ENCODE measurements at regions not wholly inside any gene's neighbourhood (a gene's known extent, or its start where the extent isn't known, plus 50 kb on each side); places are given as distances from the start of the nearest gene placed in this dataset.

DNA sequence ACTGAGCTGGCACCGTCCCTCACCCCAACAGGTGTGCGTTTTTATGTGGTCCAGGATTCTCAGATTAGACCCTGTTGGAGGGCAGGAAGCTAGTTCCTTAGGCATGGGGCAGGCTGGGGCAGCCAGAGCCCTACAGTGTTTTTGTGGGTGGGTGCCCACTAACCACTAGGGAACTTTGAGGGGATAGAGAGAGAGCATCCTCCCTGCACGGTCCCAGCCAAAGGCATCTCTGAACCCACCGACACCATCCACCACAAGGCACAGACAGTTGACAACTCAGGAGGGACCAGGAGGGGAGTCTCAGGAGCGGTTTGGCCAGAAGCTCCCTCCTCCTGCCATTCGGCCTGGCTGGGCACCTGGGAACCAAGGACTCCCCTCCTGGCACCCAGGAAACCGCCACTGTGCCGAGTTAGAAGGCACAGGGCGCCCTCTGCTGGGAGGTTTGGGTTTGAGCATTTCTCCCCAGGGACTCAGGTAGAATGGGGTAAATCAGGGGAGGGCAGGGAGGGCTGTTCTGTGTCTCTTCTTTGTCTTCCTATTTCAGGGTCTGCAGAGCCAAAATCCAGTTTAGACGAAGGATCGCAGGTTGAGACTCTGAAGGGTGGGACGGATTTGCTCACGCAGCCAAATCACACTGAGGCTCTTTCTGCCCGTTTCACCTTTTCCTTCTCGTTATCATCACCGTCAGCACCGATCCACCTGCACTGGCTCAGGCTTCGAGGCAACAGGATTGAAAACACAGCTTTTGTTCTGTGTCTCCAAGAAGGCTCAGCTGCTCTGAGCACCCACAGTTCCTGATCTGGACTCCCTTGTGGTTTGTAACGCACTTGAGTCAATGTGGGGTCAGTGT is 84.8 kb upstream of the COL13A1 start:
- DNase-seq, result peak; percentile 61

DNA sequence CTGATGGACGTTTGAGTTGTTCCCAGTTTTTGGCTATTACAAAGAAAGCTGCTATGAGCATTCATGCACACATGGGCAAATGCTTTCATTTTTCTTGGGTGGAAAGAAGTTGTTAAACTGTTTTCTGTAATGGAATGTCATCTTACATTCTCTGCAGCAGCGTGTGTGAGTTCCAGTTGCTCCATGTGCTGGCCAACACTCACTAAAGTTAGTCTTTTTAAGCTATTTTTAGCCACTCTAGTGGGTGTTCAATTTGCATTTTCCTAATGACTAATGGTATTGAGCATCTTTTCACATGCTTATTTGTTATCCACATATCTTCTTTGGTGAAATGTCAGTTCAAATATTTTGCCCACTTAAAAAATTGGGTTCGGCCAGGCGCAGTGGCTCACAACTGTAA is 82.8 kb upstream of the COL13A1 start:
- no peak for DNase-seq

GRCh38 chr10:69721690-69722310 is 79.9 kb upstream of the COL13A1 start:
- no peak for DNase-seq

DNA sequence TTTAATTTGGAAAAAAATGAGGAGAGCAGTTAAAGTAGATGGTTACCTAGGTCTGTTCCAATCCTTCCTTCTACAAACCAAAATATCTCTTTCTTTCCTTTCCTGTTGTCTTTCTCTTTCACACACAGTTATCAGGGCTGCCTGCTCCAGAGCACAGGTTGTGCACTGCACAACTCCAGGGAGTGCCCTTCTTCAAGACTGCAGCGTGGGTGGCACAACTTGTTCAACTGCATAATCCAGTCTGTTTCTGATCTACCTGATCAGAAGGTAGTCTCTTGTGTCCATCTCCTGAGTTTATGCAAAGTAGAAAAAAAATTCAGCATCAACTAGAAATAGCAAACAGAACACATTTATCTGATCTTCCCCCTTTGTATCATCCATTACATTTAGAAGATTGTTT is 78.1 kb upstream of the COL13A1 start:
- DNase-seq, result no peak

DNA sequence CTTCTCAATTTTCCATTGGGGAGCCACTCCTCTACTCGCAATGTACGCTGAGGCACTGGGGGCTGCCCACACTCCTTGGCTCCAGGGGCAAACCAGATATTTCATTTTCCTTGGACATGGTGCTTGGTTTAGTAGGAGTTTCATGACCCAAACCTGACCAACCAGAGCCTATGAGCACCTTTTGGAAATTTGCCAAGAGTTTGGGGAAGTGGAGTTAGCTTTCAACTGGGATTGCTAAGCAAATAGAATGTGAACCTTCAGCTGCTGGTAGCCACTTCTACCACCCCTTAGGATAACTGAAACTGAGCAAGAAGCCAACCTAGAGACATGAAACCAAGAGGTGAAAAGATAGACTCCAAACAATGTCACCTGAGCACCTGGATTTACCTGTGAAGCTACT is 74.9 kb upstream of the COL13A1 start:
- DNase-seq, result no peak

DNA sequence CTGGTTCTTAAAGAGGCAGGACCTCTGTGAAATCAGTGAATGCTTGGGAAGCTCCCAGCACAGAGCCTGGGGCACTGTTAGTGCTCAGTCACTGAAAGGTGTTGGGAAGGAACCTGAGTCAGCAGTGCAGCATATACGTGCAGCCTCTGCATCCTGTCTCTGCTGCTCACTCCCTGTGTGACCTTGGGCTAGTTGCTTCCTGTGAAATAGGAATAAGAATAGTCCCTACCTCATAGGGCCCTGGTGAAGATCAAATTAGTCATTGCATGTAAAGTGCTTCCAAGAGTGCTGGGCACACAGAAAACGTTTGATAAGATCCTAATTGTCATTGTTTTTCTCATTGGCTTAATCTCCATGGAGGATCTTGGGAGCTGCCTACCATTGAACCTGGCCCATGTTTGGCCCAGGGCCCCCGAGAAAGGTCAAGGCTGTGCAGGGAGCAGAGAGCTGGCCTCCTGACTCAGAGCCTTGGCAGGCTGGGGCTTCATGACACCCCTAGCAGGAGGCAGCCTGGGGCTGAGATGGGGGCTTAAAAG is 73.3 kb upstream of the COL13A1 start:
- no peak for DNase-seq

DNA sequence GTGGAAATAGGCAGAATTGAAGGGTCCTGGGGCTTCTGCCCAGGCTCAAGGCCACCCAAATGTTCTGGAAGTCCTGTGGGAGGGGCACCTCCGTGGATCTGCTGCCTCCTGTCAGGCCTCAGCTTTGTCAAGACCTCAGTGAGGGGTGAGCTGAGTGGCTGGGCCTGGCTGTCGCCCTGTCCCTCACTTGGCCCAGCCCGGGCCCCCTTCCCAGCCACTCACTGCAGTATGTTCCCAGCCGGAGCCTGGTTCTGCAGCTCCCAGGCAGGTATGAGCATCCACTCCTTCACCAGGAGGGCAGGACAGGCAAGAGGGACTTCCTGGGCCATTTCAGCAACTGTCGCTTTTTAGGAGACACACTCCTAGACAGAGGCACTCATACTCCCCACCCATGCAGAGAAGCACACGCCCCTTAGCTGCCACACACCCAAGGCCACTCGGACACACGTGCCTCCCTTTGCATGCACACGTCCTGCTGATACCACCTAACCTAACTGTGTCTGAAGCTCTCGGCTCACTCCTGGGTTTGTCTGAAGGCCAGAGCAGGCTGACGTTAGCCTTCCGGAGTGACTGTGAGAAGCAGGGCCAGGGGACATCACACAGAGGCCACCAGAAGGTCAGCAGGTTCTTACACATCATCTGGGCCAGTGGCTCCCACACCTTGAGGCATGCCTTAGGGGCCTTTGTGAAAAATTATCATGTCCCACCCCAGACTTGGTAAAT is 72.2 kb upstream of the COL13A1 start:
- no peak for DNase-seq

DNA sequence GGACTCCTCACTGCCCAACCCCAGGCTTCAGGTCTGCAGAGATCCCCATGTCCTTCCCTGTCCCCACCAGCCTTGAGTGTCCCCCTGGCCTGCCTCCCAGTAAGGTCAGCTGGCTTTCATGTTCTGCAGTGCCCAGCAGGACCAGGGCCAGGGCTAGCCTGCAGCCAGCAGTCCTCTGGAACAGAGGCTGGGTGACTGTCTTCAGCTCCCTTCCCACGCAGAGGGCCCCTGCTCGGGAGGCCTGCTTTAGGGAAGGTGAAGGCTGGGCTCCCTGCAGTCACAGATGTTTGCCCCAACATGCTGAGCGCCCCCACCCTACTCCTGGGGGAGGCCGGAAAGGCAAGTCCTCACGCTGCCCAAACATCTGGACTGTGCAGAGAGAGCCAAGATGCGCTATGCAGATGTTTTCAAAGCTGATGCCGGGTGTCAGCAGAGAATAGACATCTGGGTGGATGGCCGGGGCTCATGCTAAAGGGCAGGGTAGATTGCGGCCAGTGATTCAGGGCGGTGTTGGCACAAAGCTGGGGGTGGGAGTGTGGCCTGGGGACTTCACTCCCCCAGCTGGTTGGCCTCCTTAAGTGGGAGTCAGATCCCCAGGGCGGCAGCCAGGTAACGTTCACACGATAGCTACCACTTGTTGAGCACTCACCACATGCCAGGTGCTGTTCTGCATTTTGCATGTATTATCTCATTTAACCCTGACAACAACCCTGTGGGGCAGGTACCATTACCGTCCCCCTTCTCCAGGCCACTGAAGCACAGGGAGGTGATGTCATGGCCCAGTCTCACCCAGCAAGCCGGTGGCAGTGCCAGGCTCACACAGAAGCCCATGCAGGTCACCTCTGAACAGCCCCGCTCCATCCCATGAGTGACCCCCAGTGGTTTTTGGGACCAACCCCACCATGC is 71.2 kb upstream of the COL13A1 start:
- DNase-seq, result no peak

GRCh38 chr10:69731184-69731583 is 70.5 kb upstream of the COL13A1 start:
- no peak for DNase-seq

GRCh38 chr10:69731698-69732097 is 70.0 kb upstream of the COL13A1 start:
- no peak for DNase-seq

DNA sequence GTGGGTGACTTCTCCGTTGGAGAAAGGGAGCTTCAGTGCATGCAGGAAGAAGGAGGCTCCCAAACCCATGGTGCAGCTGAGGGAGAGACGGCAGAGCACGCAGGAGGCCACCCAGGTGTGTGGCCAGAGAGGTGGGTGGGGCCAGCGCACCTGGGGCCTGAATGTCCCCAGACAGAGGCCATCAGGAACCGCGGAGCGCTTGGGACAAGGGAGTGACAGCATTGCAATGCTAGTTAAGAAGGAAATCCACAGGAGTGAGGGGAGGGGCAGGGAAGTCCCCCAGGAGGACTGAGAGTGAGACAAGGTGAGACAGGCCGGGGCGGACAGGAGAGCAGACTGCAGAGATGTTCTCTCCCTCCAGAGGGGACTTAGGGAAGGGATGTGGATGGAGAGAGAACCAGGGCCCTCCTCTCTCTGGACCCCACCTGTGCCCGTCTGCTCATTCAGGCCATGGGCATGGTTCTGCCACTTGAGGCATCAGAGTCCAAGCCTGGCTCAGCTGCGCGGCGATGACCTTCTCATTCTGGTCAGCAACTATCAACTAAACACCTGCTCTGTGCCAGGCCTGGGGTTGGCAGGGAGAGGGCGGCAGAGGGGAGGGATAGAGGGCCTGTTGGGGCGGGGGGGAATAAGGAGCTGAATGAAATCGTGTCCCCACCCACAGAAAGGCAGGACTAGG is 69.4 kb upstream of the COL13A1 start:
- no peak for DNase-seq

GRCh38 chr10:69732826-69733150 is 68.9 kb upstream of the COL13A1 start:
- DNase-seq, result no peak

GRCh38 chr10:69733791-69734261 is 67.9 kb upstream of the COL13A1 start:
- DNase-seq, result no peak

GRCh38 chr10:69734416-69734796 is 67.3 kb upstream of the COL13A1 start:
- no peak for DNase-seq

DNA sequence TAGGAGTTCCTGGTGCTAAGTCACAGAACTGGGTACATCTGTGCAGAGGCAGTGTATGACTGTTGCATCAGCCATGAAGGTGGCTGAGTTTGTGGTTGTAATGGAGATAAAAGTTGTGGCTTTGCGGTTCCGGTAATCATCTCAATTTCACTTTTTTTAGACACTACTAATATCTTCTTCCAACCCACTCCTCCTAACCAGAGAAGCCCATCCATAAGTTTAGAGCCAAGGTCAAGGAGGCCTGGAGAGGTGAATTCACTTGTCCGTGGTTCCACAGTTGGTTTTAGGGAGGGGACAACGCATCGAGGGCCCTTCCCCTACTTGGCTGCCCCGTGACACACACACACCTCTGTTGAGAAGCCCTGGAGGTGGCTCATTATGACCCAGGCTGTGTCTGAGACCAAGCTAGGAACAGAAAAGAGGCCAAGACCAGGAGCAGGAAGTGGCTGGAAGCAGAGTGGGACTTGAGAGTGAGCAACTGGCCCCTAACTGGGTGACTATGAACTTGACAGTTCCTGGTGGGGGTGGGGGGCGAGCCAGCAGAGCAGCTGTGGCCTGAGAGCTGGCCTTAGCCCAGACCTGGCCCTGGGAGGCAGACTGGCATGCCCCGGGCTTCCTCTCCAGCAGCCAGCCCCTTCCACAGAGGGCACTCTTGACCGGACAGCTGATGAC is 66.8 kb upstream of the COL13A1 start:
- DNase-seq, result no peak

- DNase-seq, result no peak
Measured at GRCh38 chr10:69736886-69737641, 64.6 kb upstream of the COL13A1 start.

DNA sequence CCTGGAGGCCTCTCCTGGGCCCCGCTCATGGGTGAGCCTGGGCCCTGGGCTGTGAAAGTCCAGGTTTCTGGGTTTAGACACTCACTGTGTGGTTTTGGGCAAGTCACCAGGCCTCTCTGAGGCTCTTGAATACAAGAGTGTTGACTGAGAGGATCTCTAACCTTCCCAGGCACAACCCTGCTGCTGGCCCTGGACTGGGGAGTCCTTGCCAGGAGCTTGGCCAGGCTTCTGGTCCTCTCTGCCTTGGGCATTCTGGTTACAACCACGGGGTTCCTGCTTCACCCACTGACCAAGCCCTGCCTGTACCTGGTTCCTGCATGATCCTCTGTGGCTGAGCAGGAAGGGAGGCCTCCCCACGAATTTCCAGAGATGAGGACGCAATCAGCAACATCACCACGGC is 63.6 kb upstream of the COL13A1 start:
- DNase-seq, result no peak

GRCh38 chr10:69738858-69739435 is 62.8 kb upstream of the COL13A1 start:
- no peak for DNase-seq

DNA sequence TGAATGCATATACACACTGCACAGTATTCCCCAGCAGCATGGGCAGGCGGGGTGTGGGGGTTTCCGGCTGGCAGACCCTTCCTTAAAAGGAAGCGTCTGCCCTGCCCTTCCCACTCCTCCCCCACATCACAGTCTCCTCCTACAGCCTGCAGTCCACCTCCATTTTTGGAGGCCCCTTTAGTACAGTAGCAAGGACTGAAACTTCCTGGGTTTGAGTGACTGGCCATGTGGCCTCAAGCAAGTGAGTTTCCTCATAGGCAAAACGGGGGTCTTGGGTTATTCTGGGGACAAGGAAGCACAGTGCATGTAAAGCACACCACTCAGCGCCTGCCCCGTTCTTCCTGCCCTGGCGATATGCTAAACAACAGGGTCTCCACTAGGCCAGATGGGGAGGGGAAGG is 62.1 kb upstream of the COL13A1 start:
- DNase-seq, result no peak

GRCh38 chr10:69740126-69740525 is 61.6 kb upstream of the COL13A1 start:
- no peak for DNase-seq

Measured in T-helper 9 cell (primary cell).